ENCODE measurements at regions not wholly inside any gene's neighbourhood (a gene's known extent, or its start where the extent isn't known, plus 50 kb on each side); places are given as distances from the start of the nearest gene placed in this dataset.

- TF ChIP-seq CTCF (IDR thresholded peaks at IDR 0.05) = no peak
- TF ChIP-seq POLR2A (IDR thresholded peaks at IDR 0.05) = no peak
Measured at GRCh38 chr5:67311208-67311607, 114.6 kb upstream of the CD180 start.
